SK-N-SH treated with all-trans-retinoic acid at 6 μM for 48 hours (cell line): ENCODE measurements at regions not wholly inside any gene's neighbourhood (a gene's known extent, or its start where the extent isn't known, plus 50 kb on each side); places are given as distances from the start of the nearest gene placed in this dataset.

Source experiments
- ATAC-seq: fragments of 200-7000 bp; cut with Tn5 transposase; 3 replicates; pipeline ENCODE4 v1.9.1; 2020; ENCODE audit warnings: mild to moderate bottlenecking, moderate library complexity
- ARNTL ChIP-seq: fragments of 450-650 bp; formaldehyde crosslinking; IDR thresholded peaks from 2 replicates; pipeline ENCODE4 v1.5.0; 2020; ENCODE audit warnings: low read depth, mild to moderate bottlenecking, moderate library complexity, borderline replicate concordance
- BACH2 ChIP-seq: fragments of 250-450 bp; sonication (Bioruptor Pico); IDR thresholded peaks from 2 replicates; pipeline ENCODE4 v1.9.0; 2021; ENCODE audit warnings: mild to moderate bottlenecking, borderline replicate concordance
- CSDC2 ChIP-seq: fragments of 250-450 bp; sonication (Bioruptor Pico); IDR thresholded peaks from 2 replicates; pipeline ENCODE4 v1.5.0; 2020; ENCODE audit warnings: mild to moderate bottlenecking, moderate library complexity
- CSRNP3 ChIP-seq: fragments of 250-450 bp; sonication (Bioruptor Pico); IDR thresholded peaks from 2 replicates; pipeline ENCODE4 v1.5.1; 2021; ENCODE audit warnings: mild to moderate bottlenecking, moderate library complexity
- ESRRG ChIP-seq: fragments of 250-450 bp; sonication (Bioruptor Pico); IDR thresholded peaks from 2 replicates; pipeline ENCODE4 v1.6.1; 2021; ENCODE audit warnings: mild to moderate bottlenecking
- GLIS3 ChIP-seq: fragments of 250-450 bp; sonication (Bioruptor Pico); IDR thresholded peaks from 2 replicates; pipeline ENCODE4 v1.5.0; 2020; ENCODE audit warnings: mild to moderate bottlenecking, moderate library complexity
- ISL1 ChIP-seq: fragments of 250-450 bp; sonication (Bioruptor Pico); IDR thresholded peaks from 2 replicates; pipeline ENCODE4 v2.1.2; 2022; ENCODE audit warnings: mild to moderate bottlenecking, moderate library complexity
- OSR1 ChIP-seq: fragments of 250-450 bp; sonication (Bioruptor Pico); IDR thresholded peaks from 2 replicates; pipeline ENCODE4 v1.8.0; 2022; ENCODE audit warnings: moderate library complexity, mild to moderate bottlenecking, inconsistent platforms
- PATZ1 ChIP-seq: fragments of 250-450 bp; sonication (Bioruptor Pico); IDR thresholded peaks from 2 replicates; pipeline ENCODE4 v1.8.0; 2020; ENCODE audit warnings: mild to moderate bottlenecking, moderate library complexity, borderline replicate concordance
- POU6F1 ChIP-seq: fragments of 250-450 bp; sonication (Bioruptor Pico); IDR thresholded peaks from 2 replicates; pipeline ENCODE4 v1.8.0; 2021; ENCODE audit warnings: low read depth, mild to moderate bottlenecking, moderate library complexity, borderline replicate concordance
- PPARA ChIP-seq: fragments of 250-450 bp; sonication (Bioruptor Pico); IDR thresholded peaks from 2 replicates; pipeline ENCODE4 v1.5.0; 2020; ENCODE audit warnings: mild to moderate bottlenecking, borderline replicate concordance
- RARB ChIP-seq: fragments of 250-450 bp; sonication (Bioruptor Pico); IDR thresholded peaks from 2 replicates; pipeline ENCODE4 v1.8.0; 2021; ENCODE audit warnings: mild to moderate bottlenecking, moderate library complexity
- SNAI2 ChIP-seq: fragments of 250-450 bp; sonication (Bioruptor Pico); IDR thresholded peaks from 2 replicates; pipeline ENCODE4 v1.5.0; 2020; ENCODE audit warnings: mild to moderate bottlenecking, moderate library complexity
- TCF4 ChIP-seq: fragments of 250-450 bp; sonication (Bioruptor Pico); IDR thresholded peaks from 2 replicates; pipeline ENCODE4 v1.8.0; 2021; ENCODE audit warnings: mild to moderate bottlenecking, moderate library complexity, borderline replicate concordance
- TOX ChIP-seq: fragments of 250-450 bp; sonication (Bioruptor Pico); IDR thresholded peaks from 2 replicates; pipeline ENCODE4 v1.8.0; 2021; ENCODE audit warnings: mild to moderate bottlenecking, moderate library complexity, borderline replicate concordance
- TSHZ2 ChIP-seq: fragments of 250-450 bp; sonication (Bioruptor Pico); IDR thresholded peaks from 2 replicates; pipeline ENCODE4 v1.5.0; 2020; ENCODE audit warnings: mild to moderate bottlenecking, moderate library complexity
- ZC3H10 ChIP-seq: fragments of 250-450 bp; sonication (Bioruptor Pico); IDR thresholded peaks from 2 replicates; pipeline ENCODE4 v1.5.1; 2021; ENCODE audit warnings: mild to moderate bottlenecking, moderate library complexity
- ZFP3 ChIP-seq: fragments of 250-450 bp; sonication (Bioruptor Pico); IDR thresholded peaks from 2 replicates; pipeline ENCODE4 v1.5.0; 2020; ENCODE audit warnings: mild to moderate bottlenecking, moderate library complexity
- ZFP30 ChIP-seq: fragments of 450-650 bp; formaldehyde crosslinking; IDR thresholded peaks from 2 replicates; pipeline ENCODE4 v1.5.0; 2022; ENCODE audit warnings: mild to moderate bottlenecking, moderate library complexity
- ZNF565 ChIP-seq: fragments of 450-650 bp; formaldehyde crosslinking; conservative IDR thresholded peaks from 2 replicates; pipeline ENCODE4 v1.5.0; 2020; ENCODE audit warnings: low read depth, mild to moderate bottlenecking, moderate library complexity
- ZNF70 ChIP-seq: fragments of 450-650 bp; formaldehyde crosslinking; IDR thresholded peaks from 2 replicates; pipeline ENCODE4 v1.5.0; 2020; ENCODE audit warnings: mild to moderate bottlenecking, moderate library complexity
- ZNF8 ChIP-seq: fragments of 450-650 bp; formaldehyde crosslinking; IDR thresholded peaks from 2 replicates; pipeline ENCODE4 v1.5.0; 2020; ENCODE audit warnings: mild to moderate bottlenecking, moderate library complexity
- TF ChIP-seq, protein P1 (sequence below): fragments of 250-450 bp; sonication (Bioruptor Pico); IDR thresholded peaks from 2 replicates; pipeline ENCODE4 v1.5.1; 2020; ENCODE audit warnings: low read depth, mild to moderate bottlenecking, moderate library complexity

- TF ChIP-seq ZNF565 (CRISPR knock-in tag) (no peak), OSR1 (no peak), TCF4 (CRISPR knock-in tag) (no peak), CSRNP3 (CRISPR knock-in tag) (no peak), ISL1 (CRISPR knock-in tag) (no peak), SNAI2 (CRISPR knock-in tag) (no peak), ZFP30 (CRISPR knock-in tag) (no peak), BACH2 (CRISPR knock-in tag) (no peak), GLIS3 (CRISPR knock-in tag) (no peak), ZC3H10 (CRISPR knock-in tag) (no peak), POU6F1 (CRISPR knock-in tag) (no peak), ZNF70 (CRISPR knock-in tag) (no peak), ZFP3 (CRISPR knock-in tag) (no peak), RARB (no peak), TOX (CRISPR knock-in tag) (no peak), TSHZ2 (CRISPR knock-in tag) (no peak), PATZ1 (CRISPR knock-in tag) (no peak), ZNF8 (CRISPR knock-in tag) (no peak), ARNTL (CRISPR knock-in tag) (no peak)
- TF ChIP-seq, protein P1, sequence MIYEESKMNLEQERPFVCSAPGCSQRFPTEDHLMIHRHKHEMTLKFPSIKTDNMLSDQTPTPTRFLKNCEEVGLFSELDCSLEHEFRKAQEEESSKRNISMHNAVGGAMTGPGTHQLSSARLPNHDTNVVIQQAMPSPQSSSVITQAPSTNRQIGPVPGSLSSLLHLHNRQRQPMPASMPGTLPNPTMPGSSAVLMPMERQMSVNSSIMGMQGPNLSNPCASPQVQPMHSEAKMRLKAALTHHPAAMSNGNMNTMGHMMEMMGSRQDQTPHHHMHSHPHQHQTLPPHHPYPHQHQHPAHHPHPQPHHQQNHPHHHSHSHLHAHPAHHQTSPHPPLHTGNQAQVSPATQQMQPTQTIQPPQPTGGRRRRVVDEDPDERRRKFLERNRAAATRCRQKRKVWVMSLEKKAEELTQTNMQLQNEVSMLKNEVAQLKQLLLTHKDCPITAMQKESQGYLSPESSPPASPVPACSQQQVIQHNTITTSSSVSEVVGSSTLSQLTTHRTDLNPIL, result no peak
- no peak for ATAC-seq
Measured at GRCh38 chr6:165749163-165749562, 86.1 kb upstream of the PDE10A start.

- ATAC-seq, result no peak
- TF ChIP-seq TOX (CRISPR knock-in tag), result no peak
- TF ChIP-seq ZC3H10 (CRISPR knock-in tag), result no peak
- TF ChIP-seq PATZ1 (CRISPR knock-in tag), result no peak
- no peak for TF ChIP-seq CSDC2 (CRISPR knock-in tag)
- TF ChIP-seq POU6F1 (CRISPR knock-in tag), result no peak
- TF ChIP-seq, protein P1, result no peak
- no peak for TF ChIP-seq ESRRG
- no peak for TF ChIP-seq ZFP30 (CRISPR knock-in tag)
- no peak for TF ChIP-seq ARNTL (CRISPR knock-in tag)
- no peak for TF ChIP-seq SNAI2 (CRISPR knock-in tag)
- no peak for TF ChIP-seq ZNF565 (CRISPR knock-in tag)
- no peak for TF ChIP-seq TCF4 (CRISPR knock-in tag)
- TF ChIP-seq RARB, result no peak
- TF ChIP-seq BACH2 (CRISPR knock-in tag), result no peak
- TF ChIP-seq PPARA (CRISPR knock-in tag), result no peak
- no peak for TF ChIP-seq GLIS3 (CRISPR knock-in tag)
- no peak for TF ChIP-seq ZFP3 (CRISPR knock-in tag)
Measured at GRCh38 chr6:165748390-165748789, 85.3 kb upstream of the PDE10A start.
